OCI-LY1 (cell line): ENCODE measurements at regions not wholly inside any gene's neighbourhood (a gene's known extent, or its start where the extent isn't known, plus 50 kb on each side); places are given as distances from the start of the nearest gene placed in this dataset.
"Not testable (repeated sequence)": the region's sequence is repeated elsewhere in the genome, so short reads cannot be mapped to it uniquely, and the experiment has no call there.

Source experiments
- H2AFZ ChIP-seq: fragments of 200-600 bp; sonication (generic), shearing (Covaris generic); 2 replicates; pipeline ENCODE4 v1.6.0; 2014; ENCODE audit warnings: antibody characterized with exemption, mild to moderate bottlenecking, low read length
- H3F3A ChIP-seq: fragments of 200-600 bp; sonication (generic), shearing (Covaris generic); 2 replicates; pipeline ENCODE4 v1.6.0; 2014; ENCODE audit warnings: mild to moderate bottlenecking, antibody characterized with exemption, low read length, moderate library complexity; ENCODE audit not compliant: insufficient read depth
- H3K27ac ChIP-seq: fragments of 200-600 bp; sonication (generic); 2 replicates; pipeline ENCODE4 v1.5.1; 2014; ENCODE audit warnings: low read length, mixed run types, mild to moderate bottlenecking, low read depth; ENCODE audit not compliant: poor library complexity, severe bottlenecking
- H3K27me3 ChIP-seq: fragments of 200-600 bp; sonication (generic); 2 replicates; pipeline ENCODE4 v1.6.0; 2014; ENCODE audit warnings: antibody characterized with exemption, mild to moderate bottlenecking, low read length, moderate library complexity; ENCODE audit not compliant: insufficient read depth
- H3K36me3 ChIP-seq: fragments of 200-600 bp; sonication (generic); 2 replicates; pipeline ENCODE4 v1.6.1; 2014; ENCODE audit warnings: mild to moderate bottlenecking, antibody characterized with exemption, low read length, moderate library complexity, mixed read lengths; ENCODE audit not compliant: insufficient read depth
- H3K4me1 ChIP-seq: fragments of 200-600 bp; sonication (generic); 2 replicates; pipeline ENCODE4 v1.5.1; 2014; ENCODE audit warnings: mild to moderate bottlenecking, low read length, moderate library complexity; ENCODE audit not compliant: insufficient read depth, severe bottlenecking
- H3K4me2 ChIP-seq: fragments of 200-600 bp; sonication (generic), shearing (Covaris generic); 2 replicates; pipeline ENCODE4 v1.6.1; 2014; ENCODE audit warnings: low read length
- H3K4me3 ChIP-seq: fragments of 200-600 bp; sonication (generic); 2 replicates; pipeline ENCODE4 v1.5.1; 2014; ENCODE audit warnings: low read length, low read depth, mild to moderate bottlenecking, mixed read lengths; ENCODE audit not compliant: poor library complexity, severe bottlenecking
- H3K79me2 ChIP-seq: fragments of 200-600 bp; shearing (Covaris generic); 2 replicates; pipeline ENCODE4 v1.6.1; 2016; ENCODE audit warnings: mixed run types, low read length, mixed read lengths; ENCODE audit not compliant: insufficient read depth
- H3K9ac ChIP-seq: fragments of 200-600 bp; sonication (generic), shearing (Covaris generic); 2 replicates; pipeline ENCODE4 v1.6.1; 2014; ENCODE audit warnings: mild to moderate bottlenecking, low read length, mixed read lengths
- H3K9me2 ChIP-seq: fragments of 200-600 bp; sonication (generic), shearing (Covaris generic); 2 replicates; pipeline ENCODE4 v1.6.1; 2014; ENCODE audit warnings: low read depth, mild to moderate bottlenecking, low read length, mixed read lengths
- H3K9me3 ChIP-seq: fragments of 200-600 bp; shearing (Covaris generic); 2 replicates; pipeline ENCODE4 v1.6.1; 2014; ENCODE audit warnings: low read length, mixed read lengths
- H4K20me1 ChIP-seq: fragments of 200-600 bp; sonication (generic), shearing (Covaris generic); 2 replicates; pipeline ENCODE4 v1.6.0; 2016; ENCODE audit warnings: mild to moderate bottlenecking, low read length; ENCODE audit not compliant: insufficient read depth
- EZH2 ChIP-seq: fragments of 200-600 bp; sonication (generic), shearing (Covaris generic); IDR thresholded peaks from 2 replicates; pipeline ENCODE4 v1.8.0; 2017; ENCODE audit warnings: borderline replicate concordance, mixed run types, mild to moderate bottlenecking, antibody characterized with exemption, low read length, moderate library complexity, mixed read lengths
- TF ChIP-seq, protein P1 (sequence below): fragments of 200-600 bp; sonication (generic), shearing (Covaris generic); IDR thresholded peaks from 2 replicates; pipeline ENCODE4 v1.5.1; 2017; ENCODE audit warnings: mild to moderate bottlenecking, antibody characterized with exemption, low read length, moderate library complexity, mixed read lengths

- H3K9ac ChIP-seq: no peak overlapping the region
- no peaks in the 10 kb centered on the region for H3K27me3 ChIP-seq
- H3K79me2 ChIP-seq: no peaks in the 10 kb centered on the region
- H4K20me1 ChIP-seq: no peaks in the 10 kb centered on the region
- H3K4me3 ChIP-seq: no peak overlapping the region
- H3F3A ChIP-seq: no peaks in the 10 kb centered on the region
- H2AFZ ChIP-seq: no peak overlapping the region
- no peaks in the 10 kb centered on the region for H3K9me2 ChIP-seq
- H3K27ac ChIP-seq: no peak overlapping the region
- H3K4me1 ChIP-seq: no peaks in the 10 kb centered on the region
- no peaks in the 10 kb centered on the region for H3K36me3 ChIP-seq
- no peaks in the 10 kb centered on the region for H3K9me3 ChIP-seq
- TF ChIP-seq, protein P1, sequence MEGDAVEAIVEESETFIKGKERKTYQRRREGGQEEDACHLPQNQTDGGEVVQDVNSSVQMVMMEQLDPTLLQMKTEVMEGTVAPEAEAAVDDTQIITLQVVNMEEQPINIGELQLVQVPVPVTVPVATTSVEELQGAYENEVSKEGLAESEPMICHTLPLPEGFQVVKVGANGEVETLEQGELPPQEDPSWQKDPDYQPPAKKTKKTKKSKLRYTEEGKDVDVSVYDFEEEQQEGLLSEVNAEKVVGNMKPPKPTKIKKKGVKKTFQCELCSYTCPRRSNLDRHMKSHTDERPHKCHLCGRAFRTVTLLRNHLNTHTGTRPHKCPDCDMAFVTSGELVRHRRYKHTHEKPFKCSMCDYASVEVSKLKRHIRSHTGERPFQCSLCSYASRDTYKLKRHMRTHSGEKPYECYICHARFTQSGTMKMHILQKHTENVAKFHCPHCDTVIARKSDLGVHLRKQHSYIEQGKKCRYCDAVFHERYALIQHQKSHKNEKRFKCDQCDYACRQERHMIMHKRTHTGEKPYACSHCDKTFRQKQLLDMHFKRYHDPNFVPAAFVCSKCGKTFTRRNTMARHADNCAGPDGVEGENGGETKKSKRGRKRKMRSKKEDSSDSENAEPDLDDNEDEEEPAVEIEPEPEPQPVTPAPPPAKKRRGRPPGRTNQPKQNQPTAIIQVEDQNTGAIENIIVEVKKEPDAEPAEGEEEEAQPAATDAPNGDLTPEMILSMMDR: no peak
- no peak for TF ChIP-seq EZH2
- no peak overlapping the region for H3K4me2 ChIP-seq
Observed at GRCh38 chr2:57701391-57701791, 345.2 kb upstream of the VRK2 start.

DNA sequence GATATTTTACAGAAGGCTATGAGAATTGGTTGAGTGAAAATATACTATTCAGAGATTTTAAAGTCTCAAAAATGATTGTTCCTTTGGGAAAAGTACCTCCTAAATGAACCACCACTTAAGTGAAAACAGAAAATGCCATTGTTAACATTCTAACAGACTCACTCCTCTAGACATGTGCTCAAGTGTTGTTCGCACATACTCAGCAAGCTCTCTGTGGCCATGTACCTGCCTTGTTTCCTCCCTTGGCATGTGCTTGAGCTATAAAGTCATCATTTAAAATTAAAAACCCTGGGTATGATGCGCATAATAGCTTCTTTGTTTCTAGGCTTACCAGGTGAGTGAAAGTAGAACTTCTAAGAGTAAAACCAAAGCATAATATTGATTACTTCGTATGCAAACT is 343.2 kb upstream of the VRK2 start:
- H3K9me2 ChIP-seq: no peaks in the 10 kb centered on the region

DNA sequence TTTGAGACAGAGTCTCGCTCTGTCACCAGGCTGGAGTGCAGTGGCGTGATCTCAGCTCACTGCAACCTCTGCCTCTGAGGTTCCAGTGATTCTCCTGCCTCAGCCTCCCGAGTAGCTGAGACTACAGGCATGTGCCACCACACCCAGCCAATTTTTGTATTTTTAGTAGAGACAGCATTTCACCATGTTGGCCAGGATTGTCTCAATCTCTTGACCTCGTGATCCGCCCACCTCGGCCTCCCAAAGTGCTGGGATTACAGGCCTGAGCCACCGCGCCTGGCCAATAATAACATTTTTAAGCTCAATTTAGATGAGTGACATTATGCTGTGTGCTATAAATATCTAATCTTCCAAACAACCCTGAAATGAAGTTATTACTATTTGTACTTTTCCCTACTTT is 338.8 kb upstream of the VRK2 start:
- H3K36me3 ChIP-seq, H3K9ac ChIP-seq, H3K27ac ChIP-seq, H2AFZ ChIP-seq, H3K4me2 ChIP-seq, H3K79me2 ChIP-seq, H3K4me1 ChIP-seq, H3F3A ChIP-seq, H3K9me2 ChIP-seq, H3K27me3 ChIP-seq, H3K4me3 ChIP-seq, H4K20me1 ChIP-seq, H3K9me3 ChIP-seq: not testable (repeated sequence)

More for the DNA sequence above, 343.2 kb upstream of the VRK2 start:
- Histone ChIP-seq H3K27ac (no peak overlapping the region), H3K27me3 (no peaks in the 10 kb centered on the region), H3K9me3 (no peaks in the 10 kb centered on the region), H3K4me1 (no peaks in the 10 kb centered on the region), H3K4me3 (no peak overlapping the region), H3K9ac (no peak overlapping the region), H3F3A (no peaks in the 10 kb centered on the region), H3K4me2 (no peak overlapping the region), H4K20me1 (no peaks in the 10 kb centered on the region), H3K36me3 (no peaks in the 10 kb centered on the region), H2AFZ (no peak overlapping the region), H3K79me2 (no peaks in the 10 kb centered on the region)
- TF ChIP-seq, protein P1: no peak
- TF ChIP-seq EZH2: no peak

DNA sequence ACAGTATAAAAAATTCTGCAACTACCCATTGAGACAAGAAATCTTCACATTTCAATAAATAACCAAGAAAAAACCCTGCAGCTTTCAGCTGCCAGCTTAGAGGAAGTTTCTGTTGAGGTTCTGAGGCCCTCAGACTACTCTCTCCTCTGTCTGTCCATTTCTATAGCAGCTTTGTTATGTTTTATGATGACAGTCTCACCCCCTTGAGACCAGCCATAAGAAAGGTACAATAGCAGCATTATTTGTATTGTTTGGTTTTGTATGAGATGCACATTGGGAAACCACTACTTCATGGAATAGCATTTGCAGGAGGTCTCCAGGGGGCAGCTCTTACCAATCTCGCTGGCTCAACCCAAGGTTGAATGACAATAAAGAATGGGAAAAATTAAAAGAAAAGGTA is 334.6 kb upstream of the VRK2 start:
- Histone ChIP-seq H3K4me2 (no peak overlapping the region), H3K79me2 (no peaks in the 10 kb centered on the region), H3K36me3 (no peaks in the 10 kb centered on the region), H3K4me3 (no peak overlapping the region), H3F3A (no peaks in the 10 kb centered on the region), H3K27ac (no peak overlapping the region), H3K4me1 (no peaks in the 10 kb centered on the region), H3K9ac (no peak overlapping the region), H4K20me1 (no peaks in the 10 kb centered on the region), H3K27me3 (no peaks in the 10 kb centered on the region), H3K9me2 (no peaks in the 10 kb centered on the region), H2AFZ (no peak overlapping the region), H3K9me3 (no peaks in the 10 kb centered on the region)
- TF ChIP-seq, protein P1: no peak
- TF ChIP-seq EZH2: no peak
